ENCODE measurements at regions not wholly inside any gene's neighbourhood (a gene's known extent, or its start where the extent isn't known, plus 50 kb on each side); places are given as distances from the start of the nearest gene placed in this dataset.

DNA sequence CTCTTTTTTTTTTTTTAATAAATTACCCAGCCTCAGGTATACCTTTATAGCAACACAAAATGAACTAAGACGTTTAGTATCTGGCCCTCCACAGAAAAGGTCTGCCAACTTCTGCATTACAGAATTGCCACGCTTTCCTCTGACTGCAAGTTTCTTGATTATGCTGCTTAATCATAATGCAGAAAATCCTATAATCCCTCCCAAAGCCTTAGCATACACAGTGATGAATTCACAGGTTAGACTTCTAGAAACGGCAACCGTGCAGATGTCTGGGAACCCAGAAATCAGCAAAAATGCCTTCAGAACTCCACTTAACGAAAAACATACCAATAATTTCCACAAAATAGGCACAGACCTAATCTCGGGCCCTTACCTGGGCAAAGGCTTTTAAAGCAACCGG is 144.7 kb upstream of the FRMD4B start:
- H3K4me3 ChIP-seq (ENCODE audit: control insufficient read depth, low read depth, low read length) = no peak overlapping the region
- TF ChIP-seq, protein P1, sequence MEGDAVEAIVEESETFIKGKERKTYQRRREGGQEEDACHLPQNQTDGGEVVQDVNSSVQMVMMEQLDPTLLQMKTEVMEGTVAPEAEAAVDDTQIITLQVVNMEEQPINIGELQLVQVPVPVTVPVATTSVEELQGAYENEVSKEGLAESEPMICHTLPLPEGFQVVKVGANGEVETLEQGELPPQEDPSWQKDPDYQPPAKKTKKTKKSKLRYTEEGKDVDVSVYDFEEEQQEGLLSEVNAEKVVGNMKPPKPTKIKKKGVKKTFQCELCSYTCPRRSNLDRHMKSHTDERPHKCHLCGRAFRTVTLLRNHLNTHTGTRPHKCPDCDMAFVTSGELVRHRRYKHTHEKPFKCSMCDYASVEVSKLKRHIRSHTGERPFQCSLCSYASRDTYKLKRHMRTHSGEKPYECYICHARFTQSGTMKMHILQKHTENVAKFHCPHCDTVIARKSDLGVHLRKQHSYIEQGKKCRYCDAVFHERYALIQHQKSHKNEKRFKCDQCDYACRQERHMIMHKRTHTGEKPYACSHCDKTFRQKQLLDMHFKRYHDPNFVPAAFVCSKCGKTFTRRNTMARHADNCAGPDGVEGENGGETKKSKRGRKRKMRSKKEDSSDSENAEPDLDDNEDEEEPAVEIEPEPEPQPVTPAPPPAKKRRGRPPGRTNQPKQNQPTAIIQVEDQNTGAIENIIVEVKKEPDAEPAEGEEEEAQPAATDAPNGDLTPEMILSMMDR (conservative IDR thresholded peaks at IDR 0.05; ENCODE audit: control insufficient read depth, insufficient read depth, low read depth, low read length) = no peak
- no peak for DNase-seq (ENCODE audit: low read depth)

DNA sequence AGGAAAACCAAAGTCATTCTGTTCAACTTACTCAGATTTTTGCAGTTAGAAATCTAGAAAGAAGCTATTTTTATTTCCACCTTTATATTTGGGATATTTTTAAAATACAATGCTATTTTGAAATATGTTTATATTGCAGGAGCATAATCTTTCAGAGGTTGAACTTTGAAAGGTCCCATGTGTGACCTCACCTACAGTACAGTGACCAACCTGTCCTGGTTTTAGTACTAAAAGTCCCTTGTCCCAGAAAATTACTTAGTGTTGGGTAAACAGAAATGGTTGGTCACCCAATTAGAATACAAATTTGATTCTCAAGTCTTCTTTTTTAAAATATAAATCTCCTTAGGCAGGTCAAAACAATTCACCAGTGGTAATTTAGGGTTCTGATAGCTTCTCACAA is 141.6 kb upstream of the FRMD4B start:
- TF ChIP-seq, protein P1 (conservative IDR thresholded peaks at IDR 0.05; ENCODE audit: control insufficient read depth, insufficient read depth, low read depth, low read length) = no peak

DNA sequence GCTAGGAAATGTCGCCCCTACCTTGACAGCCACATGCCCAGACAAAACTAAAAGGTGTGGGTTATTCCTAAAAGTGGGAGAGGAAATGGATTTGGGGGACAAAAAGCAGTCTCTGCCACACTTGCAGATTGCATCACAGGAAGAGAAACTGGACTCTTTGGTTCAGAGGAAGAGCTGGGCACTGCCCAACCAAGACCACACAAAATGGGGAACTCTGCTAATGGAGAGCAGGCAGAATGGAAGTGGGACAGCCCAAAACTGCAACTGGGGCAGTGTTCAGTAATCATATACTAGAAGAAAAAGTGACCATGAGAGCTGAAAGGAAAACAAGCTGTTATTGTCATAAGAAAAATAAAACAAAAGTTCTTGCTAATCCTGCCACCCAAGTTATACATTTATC is 138.9 kb upstream of the FRMD4B start:
- no peak for DNase-seq (ENCODE audit: low read depth)
- TF ChIP-seq, protein P1 (conservative IDR thresholded peaks at IDR 0.05; ENCODE audit: control insufficient read depth, insufficient read depth, low read depth, low read length) = no peak
- no peak overlapping the region for H3K4me3 ChIP-seq (ENCODE audit: control insufficient read depth, low read depth, low read length)

More for the DNA sequence above, 141.6 kb upstream of the FRMD4B start:
- H3K4me3 ChIP-seq (ENCODE audit: control insufficient read depth, low read depth, low read length) = no peak overlapping the region
- no peak for DNase-seq (ENCODE audit: low read depth)

DNA sequence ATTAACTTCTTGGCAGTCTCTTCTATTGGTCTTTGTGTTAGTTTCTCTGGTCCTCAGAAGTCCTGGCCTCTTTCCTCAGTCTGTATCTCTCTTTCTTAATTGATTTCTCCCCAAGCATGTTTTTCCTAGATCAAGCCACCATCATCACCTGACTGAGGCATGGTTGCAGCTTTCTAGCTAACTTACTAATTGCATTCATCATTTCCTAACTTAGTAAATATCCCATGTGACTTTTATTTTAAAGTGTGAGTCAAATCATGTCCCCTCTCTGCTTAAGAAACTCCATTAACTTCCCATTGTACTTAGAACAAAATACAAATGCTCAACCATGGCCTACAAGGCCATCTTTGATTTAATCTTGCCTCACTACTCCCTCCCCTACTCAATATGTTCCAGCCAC is 135.4 kb upstream of the FRMD4B start:
- TF ChIP-seq, protein P1 (conservative IDR thresholded peaks at IDR 0.05; ENCODE audit: control insufficient read depth, insufficient read depth, low read depth, low read length) = no peak
- no peak for DNase-seq (ENCODE audit: low read depth)
- no peak overlapping the region for H3K4me3 ChIP-seq (ENCODE audit: control insufficient read depth, low read depth, low read length)

DNA sequence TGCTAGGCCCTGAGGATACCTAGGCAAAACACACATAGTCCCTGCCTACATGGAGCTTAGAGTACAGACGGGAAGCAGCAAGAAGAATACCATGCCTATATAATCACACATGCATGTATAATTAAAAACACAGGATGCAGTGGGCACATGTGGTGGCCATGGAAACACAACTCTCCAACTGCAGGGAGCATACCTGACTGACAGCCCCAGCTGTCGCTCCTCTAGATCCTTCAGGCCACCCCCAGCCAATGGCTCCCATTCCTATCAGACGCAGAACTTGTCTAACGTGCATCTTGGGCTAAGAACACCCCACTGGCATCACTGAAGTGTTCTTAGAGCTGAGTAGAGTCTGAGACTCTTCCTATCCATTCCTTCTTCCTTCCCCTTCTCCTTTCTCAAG is 125.5 kb upstream of the FRMD4B start:
- no peak for DNase-seq (ENCODE audit: low read depth)
- no peak overlapping the region for H3K4me3 ChIP-seq (ENCODE audit: control insufficient read depth, low read depth, low read length)
- TF ChIP-seq, protein P1 (conservative IDR thresholded peaks at IDR 0.05; ENCODE audit: control insufficient read depth, insufficient read depth, low read depth, low read length) = no peak

DNA sequence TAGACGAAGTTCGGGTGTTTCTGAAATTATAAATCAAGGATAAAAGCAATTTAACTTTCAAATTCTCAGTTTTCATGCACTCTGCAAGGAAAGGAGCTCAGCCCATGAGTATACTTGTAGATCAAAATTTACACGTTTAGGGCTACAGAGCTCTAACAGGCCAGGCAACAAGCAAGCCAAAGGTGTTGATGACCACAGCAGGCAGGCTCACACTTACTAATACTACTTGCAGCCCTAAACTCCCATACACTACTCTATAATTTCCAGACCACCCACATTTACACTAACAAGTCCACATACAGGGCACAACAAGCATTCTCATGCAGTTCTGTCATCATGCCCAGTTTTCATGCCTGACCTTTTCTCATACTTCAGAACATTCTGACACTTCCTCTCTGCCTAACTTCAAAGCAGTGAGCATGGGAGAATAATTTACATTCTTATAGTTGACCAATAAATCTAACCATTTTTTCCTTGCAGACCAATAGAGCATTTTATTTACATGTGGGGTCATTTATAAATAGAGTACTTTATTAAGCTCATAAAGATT is 124.7 kb upstream of the FRMD4B start:
- peak; percentile 27 for DNase-seq (ENCODE audit: low read depth)
- TF ChIP-seq, protein P1 (conservative IDR thresholded peaks at IDR 0.05; ENCODE audit: control insufficient read depth, insufficient read depth, low read depth, low read length) = no peak
- H3K4me3 ChIP-seq (ENCODE audit: control insufficient read depth, low read depth, low read length) = no peak overlapping the region

DNA sequence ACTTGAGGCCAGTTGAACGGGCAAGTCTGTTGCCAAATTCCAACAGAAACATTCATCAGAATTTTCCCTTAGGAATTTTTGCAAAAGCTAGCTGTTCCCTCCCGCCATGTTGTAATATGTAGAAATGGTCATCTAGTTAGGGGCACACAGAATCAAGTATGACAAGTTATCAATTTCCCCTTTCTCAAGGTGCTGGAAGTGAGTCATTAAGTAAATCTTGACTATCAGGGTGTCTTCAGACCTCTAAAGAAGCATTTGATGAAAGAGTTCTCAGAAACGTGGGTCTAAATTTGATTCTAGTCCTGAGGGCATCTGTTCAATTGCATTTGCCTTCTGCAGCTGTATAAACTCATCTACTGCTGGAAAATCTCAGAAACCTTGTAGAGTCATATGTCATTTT is 123.4 kb upstream of the FRMD4B start:
- no peak for DNase-seq (ENCODE audit: low read depth)
- no peak overlapping the region for H3K4me3 ChIP-seq (ENCODE audit: control insufficient read depth, low read depth, low read length)
- TF ChIP-seq, protein P1 (conservative IDR thresholded peaks at IDR 0.05; ENCODE audit: control insufficient read depth, insufficient read depth, low read depth, low read length) = no peak
